GM18873 (cell line): ENCODE measurements at regions not wholly inside any gene's neighbourhood (a gene's known extent, or its start where the extent isn't known, plus 50 kb on each side); places are given as distances from the start of the nearest gene placed in this dataset.

Experiments used
- ATAC-seq: cut with Tn5 transposase; IDR thresholded peaks from one replicate; pipeline ENCODE4 v1.9.1; 2021; ENCODE audit warnings: mild to moderate bottlenecking, moderate library complexity, moderate number of reproducible peaks; ENCODE audit not compliant: unreplicated experiment, low FRiP score

DNA sequence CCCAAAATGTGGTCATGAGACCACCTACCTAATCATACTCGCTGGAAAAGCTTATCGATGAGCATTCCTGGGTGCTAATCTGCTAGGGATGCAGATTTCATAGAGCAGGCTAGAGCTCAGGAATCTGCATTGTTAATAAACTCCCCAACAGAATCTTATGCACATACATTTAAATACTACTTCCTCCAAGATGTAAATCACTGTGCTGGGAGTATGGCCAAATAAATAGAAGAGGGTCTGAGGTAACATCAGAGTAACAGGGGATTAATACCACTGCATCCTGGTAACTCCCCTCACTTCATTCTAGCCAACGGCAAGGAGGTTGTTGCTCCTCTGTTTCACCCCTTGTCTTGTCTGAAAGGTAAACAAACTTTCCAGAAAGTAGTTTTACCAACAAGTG, 118.3 kb upstream of the SEMA6D start:
- no peak for ATAC-seq

GRCh38 chr15:47599806-47600205, 117.5 kb upstream of the SEMA6D start:
- no peak for ATAC-seq

DNA sequence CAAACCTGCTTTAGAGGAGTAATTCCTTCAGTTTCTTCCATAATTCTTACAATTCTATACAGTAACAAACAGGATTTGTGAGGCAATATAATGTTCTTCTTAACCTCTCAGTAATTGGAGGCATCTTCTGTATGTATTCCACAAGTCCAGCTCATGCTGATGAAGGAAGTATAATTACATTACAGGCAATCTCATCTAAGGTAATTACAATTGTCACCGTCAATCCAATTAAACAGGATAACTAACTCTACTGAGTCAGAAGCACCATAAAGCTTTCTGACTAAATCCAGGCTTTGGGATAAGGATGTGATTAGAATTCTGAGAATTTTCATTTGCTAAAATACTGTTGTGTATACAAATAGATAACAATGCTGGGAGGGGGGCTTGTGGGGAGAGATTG, 115.2 kb upstream of the SEMA6D start:
- ATAC-seq, result no peak

- no peak for ATAC-seq
Observed at GRCh38 chr15:47603026-47603425, 114.3 kb upstream of the SEMA6D start.

DNA sequence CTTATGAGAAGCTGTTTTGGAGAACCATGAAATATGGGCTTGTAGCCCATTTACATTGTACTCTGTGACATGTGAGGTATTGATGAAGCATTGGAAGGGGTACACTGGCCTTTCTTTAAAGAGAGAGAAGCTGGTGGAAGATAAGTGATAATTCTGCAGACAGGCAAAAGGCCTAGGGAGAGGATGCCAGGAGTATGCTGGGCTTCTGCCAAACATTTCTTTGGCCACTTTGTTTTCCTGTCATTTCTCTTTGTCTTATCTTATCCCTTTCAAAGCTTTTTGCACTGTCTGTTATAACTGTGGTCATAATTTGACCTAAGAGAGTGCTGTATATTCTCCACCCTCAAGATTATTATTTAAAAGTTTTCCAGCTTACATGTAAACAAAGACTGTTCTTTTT, 109.6 kb upstream of the SEMA6D start:
- no peak for ATAC-seq

DNA sequence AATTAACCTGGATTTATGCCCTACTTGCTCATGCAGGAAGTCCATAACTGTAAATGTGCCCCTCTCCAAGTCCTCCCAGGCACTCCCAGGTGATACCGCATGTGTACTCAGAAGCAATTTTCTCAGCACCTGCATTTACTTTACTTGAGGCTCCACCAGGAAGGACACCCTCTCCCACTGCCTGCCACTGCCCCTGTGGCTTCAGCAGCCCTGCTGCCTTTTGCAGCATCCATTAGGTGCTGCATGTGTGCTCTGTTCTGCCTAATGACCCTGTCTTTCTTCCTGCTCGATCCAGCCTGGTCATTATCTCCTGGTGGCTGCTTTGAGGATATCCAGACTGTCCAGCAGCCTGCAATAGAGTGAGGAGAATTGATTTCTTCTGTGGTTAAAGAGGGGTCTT, 107.6 kb upstream of the SEMA6D start:
- ATAC-seq, result no peak

- no peak for ATAC-seq
Observed at GRCh38 chr15:47610736-47611135, 106.6 kb upstream of the SEMA6D start.

DNA sequence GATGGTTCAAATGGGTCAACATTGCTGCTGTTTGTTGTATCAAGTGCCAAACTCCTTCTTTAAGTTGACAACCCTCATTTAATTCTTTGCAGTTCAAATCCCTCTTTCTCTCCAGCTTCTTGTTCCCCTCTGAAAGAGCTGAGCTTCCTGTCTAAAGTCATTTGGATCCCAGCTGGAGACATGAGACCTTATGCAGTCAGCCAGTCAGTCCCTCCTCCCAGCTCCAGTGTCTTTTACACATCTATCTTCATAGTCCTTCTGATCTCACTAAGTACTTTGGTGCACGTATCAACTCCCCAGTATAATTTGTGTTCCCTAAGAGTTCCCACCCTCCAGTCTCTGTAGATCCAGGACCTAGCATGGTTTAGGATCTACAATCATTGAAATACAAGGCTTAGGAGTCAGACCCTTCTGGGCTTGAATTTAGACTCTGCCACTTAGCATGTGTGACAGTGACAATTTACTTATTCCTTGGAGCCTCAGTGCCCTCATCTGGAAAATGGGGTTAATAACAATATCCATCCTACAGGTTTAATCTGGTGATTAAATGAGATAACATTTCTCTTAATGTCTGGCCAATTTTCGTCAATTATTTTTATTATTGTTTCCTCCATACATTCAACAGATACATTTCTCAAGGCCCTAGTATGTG, 102.8 kb upstream of the SEMA6D start:
- no peak for ATAC-seq

DNA sequence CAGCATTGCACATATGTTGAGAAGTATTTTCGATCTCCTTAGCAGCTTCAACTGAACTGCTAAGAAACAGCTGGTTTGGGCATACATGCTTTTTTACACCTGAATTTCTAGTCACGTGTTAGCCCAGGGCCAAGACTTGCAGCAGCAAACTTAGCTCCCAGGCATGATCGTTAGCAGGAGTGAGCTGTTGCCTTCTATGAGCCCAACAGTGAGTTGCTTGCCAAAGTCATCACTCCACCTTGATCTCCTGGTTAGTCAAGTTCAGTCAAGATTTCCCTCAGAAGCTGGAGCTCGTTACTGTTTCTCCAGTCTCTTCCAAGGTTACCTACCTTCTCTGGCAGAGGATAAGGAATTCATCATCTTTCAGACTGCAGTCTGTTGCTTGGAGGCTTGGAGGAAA, 100.4 kb upstream of the SEMA6D start:
- no peak for ATAC-seq

DNA sequence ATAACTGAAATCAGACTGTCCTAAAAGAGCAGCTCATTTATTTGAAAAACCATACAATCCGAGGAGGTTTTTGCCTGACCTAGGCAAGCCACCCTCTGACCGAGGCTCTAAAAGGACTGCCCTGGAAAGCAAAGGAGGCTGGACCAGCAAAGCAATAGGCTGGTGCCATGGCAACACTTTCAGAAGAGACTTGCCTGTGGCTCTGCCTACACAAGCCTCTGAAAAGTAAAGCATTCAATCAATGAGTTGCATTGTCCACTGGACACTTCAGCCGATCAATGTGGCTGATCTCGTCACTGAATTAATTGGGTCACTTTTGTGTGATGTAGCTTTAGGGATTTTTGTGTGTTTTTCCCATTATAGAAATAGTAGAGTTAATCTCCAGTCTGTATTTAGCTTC, 99.1 kb upstream of the SEMA6D start:
- ATAC-seq, result no peak

- ATAC-seq, result no peak
Observed at GRCh38 chr15:47620960-47621681, 96.2 kb upstream of the SEMA6D start.

GRCh38 chr15:47622055-47622454, 95.2 kb upstream of the SEMA6D start:
- no peak for ATAC-seq

DNA sequence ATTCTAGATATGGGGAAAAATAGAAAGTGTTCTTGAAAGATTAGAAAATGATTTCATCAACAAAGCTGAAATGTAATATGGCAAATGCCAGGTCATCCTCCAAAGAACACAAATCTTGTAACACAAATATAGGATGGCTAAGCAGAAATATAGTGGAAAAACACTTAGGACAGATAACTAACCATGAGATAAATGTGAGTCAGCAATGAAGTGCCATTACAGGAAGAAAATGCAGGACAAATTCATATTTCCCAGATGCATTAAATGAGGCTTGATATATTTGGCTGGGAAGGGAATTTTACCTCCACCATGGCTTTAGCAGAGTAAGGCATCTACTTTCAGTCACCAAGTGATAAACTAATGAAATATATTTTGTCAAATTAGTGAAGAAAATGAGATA, 92.8 kb upstream of the SEMA6D start:
- ATAC-seq, result no peak

DNA sequence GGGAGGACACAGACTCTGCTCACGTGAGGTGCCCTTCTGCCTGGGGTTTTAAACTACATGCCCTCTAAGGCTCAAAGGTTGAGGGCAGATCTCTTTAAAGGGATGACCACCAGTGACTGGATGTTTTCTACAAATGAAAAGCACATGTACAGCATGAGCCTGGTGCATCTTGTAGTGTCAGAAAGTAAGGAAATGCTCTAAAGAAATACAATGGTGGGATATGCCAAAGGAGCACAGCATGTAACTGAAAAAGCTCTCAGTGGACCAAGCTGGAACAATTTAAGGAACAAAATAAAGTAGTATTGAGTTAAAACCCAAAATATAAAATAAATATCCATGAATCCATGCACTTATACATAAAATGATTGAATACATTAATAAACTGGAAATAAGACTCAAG, 78.3 kb upstream of the SEMA6D start:
- ATAC-seq, result no peak

DNA sequence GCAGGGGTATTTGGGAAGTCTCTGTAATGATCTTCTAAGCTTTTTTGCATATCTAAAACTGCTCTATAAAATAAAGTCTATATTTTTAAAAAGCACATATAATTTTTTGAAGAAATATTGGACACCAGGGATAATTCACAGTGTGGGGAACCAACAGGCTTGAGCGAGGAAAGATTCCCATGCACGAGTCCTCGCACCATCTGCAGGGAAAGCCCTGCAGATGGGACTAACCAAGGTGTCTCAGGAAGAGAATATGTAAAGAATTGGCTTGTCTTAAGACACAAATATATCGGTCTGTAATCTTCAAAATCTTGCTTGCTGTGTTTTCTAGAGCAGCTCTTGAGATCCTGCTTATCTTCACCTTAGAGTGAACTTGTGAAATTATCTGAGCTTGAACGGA, 77.2 kb upstream of the SEMA6D start:
- ATAC-seq, result no peak

- ATAC-seq, result no peak
Observed at GRCh38 chr15:47640901-47641300, 76.4 kb upstream of the SEMA6D start.

DNA sequence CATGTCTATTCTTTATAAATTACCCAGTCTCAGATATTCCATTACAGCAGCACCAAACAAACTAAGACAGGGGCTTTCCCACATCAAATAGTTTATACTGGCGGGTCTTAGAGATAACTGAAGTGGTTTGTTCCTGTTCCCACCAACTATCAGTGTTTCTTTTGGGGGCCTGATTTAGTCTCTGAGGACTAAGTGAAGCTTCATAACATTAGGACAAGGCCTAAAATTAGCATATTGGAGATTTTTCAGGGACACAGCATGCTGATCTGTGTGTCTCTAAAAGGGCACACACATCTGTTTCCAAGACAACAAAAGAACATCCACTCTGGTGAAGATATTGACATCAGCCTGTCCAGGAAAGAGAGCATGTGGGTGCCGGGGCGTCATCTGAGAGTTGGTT, 72.6 kb upstream of the SEMA6D start:
- no peak for ATAC-seq

GRCh38 chr15:47650564-47650963, 66.7 kb upstream of the SEMA6D start:
- no peak for ATAC-seq

DNA sequence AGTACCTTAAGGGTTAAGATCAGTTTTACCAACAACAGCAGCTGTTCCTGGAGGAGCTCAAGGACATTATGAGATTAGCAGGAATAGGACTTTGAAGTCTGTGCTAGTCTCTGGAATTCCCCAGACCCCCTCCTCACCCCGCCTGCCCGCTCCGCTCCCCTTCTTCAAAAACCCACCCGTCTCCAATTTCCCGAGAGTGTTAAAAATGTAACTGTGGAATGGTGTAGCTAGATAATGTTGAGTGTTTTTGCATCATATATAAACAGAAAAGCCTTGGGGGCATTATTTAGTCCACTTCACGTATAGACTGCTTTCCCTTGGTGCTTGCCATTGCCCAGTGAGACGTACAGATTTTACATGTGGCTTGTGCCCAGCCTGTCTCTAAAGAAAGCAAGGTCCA, 65.0 kb upstream of the SEMA6D start:
- ATAC-seq, result no peak

DNA sequence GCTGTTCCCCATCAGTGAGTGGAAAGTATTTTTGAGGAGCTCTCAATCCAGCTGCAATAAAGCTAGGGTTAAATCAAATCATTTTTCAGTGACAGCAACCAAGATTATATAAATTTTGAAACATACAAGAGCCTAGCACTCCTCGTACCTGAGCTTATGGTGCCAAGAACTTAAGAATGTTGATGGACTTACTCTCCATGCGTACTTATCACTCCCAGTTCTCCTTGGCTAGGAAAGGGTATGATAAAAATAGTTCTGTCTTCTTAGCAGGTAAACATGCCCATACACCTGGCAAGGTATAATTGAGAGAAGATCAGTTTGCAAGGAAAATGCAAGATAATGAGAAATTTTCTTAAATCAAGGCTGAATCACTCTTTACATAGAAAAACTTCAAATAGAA, 64.5 kb upstream of the SEMA6D start:
- ATAC-seq, result no peak

DNA sequence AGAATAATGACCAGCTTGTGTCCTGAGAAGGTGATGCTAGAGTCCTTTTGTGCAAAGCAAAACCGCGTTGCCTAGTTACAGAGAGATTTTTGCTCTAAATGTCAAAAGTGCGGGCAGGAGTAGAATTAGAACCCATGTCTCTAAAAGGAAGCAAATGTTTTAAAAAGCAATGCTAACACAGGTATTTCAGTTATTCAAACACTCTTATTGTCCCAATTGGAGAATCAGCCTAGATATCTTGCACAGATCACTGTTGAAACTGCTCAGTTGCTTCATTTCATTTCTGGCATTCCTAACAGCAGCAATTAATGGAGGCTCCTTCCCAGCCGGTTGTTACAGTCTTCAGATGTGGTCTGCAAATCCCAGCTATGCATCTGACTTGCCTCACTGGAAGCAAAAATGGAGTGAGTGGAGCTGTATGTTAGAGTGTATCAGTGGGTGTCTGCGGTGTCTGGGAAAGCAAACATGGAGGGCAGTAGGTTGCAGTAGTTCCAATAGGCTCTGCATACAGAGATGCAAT, 55.6 kb upstream of the SEMA6D start:
- no peak for ATAC-seq

- no peak for ATAC-seq
Observed at GRCh38 chr15:47663101-47663500, 54.2 kb upstream of the SEMA6D start.
